Fibroblast of the conjunctiva (primary cell): ENCODE measurements at regions not wholly inside any gene's neighbourhood (a gene's known extent, or its start where the extent isn't known, plus 50 kb on each side); places are given as distances from the start of the nearest gene placed in this dataset.
"Not testable (repeated sequence)": the region's sequence is repeated elsewhere in the genome, so short reads cannot be mapped to it uniquely, and the experiment has no call there.

Experiments
- DNase-seq: peaks from one replicate; pipeline ENCODE4 v3.0.0-alpha.2; 2010; ENCODE audit warnings: low read depth

DNA sequence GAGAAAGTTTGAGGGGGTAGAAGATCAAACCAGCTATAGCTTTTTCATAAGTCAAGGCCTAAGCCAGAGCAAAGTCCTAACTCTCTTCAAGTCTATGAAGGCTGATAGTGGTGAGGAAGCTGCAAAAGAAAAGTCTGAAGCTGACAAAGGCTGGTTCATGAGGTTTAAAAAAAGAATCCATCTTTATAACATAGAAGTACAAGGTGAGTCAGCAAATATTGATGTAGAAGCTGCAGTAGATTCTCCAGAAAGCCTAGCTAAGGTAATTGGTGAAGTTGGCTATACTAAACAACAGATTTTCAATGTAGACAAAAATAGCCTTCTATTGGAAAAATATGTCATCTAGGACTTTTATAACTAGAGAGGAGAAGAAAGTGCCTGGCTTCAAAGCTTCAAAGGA is 141.4 kb upstream of the ZNF521 start:
- DNase-seq: no peak

- no peak for DNase-seq
These were observed 138.3 kb upstream of the ZNF521 start for GRCh38 chr18:25490316-25490715.

- no peak for DNase-seq
These were observed 121.0 kb upstream of the ZNF521 start for GRCh38 chr18:25473008-25473407.

DNA sequence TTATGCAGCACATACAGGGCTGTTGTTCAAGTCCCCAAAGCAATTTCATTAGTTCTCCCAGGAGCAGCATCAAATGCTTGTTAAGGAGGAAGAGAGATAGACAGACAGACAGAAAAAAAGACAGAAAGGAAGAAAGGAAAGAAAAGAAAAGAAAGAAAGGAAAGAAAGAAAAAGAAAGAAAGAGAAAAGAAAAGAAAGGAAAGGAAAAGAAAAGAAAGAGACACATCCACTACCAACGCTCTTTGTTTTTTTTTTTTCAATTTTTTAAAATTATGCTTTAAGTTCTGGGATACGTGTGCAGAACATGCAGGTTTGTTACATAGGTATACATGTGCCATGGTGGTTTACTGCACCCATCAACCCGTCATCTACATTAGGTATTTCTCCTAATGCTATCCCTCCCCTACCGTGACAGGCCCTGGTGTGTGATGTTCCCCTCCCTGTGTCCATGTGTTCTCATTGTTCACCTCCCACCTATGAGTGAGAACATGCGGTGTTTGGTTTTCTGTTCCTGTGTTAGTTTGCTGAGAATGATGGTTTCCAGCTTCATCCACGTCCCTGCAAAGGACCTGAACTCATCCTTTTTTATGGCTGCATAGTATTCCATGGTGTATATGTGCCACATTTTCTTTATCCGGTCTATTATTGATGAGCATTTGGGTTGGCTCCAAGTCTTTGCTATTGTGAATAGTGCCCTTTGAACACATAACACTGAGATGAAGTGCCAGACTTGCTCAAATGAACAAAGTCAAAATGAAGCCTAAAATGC is 119.0 kb upstream of the ZNF521 start:
- not testable (repeated sequence) for DNase-seq

GRCh38 chr18:25470062-25470461 is 118.1 kb upstream of the ZNF521 start:
- DNase-seq: no peak

DNA sequence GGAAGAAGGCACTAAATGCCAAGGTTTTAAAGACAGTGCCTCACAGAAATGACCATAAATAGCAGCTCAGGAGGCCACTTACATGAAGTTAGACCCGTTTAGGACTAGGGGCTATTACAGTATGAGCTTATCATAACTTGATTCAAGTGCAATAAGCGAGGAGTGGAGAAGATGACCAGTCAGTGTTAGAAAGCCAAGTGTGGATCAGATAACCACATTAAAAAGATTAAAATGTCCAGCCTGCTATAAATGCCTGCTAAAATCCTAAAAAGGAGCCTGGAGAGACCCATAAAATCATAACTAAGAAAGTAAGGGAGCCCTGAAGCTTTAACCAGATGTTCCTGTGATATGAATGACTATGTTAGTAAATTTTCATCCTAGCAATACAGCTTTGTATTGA is 117.5 kb upstream of the ZNF521 start:
- no peak for DNase-seq

DNA sequence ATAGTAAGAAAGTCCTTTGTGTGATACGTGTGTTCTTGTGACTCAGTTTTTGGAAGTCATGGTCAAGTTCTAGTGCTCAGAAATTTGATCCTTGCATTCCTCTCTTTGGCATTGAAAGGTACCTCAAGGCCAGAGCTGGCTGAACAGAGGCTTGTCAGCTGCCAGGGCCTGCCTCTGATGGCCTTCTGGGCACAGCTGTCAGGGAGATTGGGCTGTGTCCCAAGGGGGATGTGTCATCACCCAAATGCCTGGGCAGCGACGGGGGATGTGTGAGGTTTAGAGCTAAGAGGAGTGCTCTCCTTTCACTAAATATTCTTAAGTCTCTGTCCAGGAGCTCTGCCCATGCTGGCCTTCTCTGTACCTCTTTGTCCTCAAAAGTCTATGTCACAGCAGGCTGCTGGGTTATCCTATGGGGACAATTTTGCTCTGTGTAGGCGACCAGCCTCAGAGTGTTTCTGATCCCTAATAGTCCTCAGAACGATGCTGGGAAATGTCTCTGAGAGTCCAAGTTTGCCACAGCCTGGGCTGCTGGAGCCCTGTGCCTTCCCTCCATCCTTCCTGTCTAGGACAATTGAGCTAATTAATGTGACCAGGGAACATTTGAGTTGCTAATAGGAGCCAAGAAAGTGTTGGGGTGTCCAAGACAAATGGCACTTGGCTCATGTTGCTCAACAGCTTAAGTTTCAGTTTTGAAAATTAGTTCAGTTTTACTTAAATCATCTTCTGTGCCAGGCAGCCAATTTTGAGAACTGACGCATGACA is 115.4 kb upstream of the ZNF521 start:
- no peak for DNase-seq

GRCh38 chr18:25465152-25465732 is 113.3 kb upstream of the ZNF521 start:
- DNase-seq: no peak

- DNase-seq: no peak
These were observed 112.3 kb upstream of the ZNF521 start for GRCh38 chr18:25464227-25464626.

- no peak for DNase-seq
These were observed 111.8 kb upstream of the ZNF521 start for GRCh38 chr18:25463726-25464125.

DNA sequence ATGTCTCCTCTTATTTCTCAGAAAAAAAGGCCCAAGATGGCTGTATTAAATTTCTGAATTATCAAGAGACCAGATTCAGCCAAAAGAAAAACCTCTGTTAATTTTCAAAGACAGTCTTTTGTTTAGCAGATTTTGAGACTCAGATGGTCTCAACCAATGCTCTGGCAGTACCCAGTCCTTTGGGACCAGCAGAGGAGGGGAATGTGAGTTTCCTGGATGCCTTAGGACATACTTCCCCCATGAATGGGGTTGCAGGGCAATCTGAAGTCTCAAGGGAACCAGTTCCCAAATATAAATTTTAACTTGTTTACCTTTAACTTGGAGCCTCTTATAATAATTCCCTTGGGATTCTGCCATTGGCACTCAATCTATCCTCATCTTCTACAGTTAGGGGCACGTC is 107.8 kb upstream of the ZNF521 start:
- no peak for DNase-seq

GRCh38 chr18:25457601-25458000 is 105.6 kb upstream of the ZNF521 start:
- no peak for DNase-seq

DNA sequence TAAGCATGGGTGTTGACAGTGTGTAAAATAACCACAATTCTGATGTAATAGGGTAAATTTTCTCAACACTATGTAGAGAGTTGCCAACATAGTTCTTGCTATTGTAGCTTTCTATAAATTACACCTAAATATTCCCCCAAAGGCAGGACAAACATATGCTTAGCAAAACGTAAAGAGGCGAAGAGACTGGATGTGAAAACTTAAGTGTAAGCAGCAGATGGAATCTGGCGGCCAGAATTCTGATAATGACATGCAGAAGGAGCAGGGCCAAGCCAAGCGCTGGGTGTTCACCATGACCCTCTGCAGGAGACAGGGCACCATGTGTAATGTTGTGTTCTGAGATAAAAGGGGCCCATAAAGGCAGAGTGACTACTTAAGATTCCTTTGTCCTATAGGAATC is 105.2 kb upstream of the ZNF521 start:
- DNase-seq: no peak

DNA sequence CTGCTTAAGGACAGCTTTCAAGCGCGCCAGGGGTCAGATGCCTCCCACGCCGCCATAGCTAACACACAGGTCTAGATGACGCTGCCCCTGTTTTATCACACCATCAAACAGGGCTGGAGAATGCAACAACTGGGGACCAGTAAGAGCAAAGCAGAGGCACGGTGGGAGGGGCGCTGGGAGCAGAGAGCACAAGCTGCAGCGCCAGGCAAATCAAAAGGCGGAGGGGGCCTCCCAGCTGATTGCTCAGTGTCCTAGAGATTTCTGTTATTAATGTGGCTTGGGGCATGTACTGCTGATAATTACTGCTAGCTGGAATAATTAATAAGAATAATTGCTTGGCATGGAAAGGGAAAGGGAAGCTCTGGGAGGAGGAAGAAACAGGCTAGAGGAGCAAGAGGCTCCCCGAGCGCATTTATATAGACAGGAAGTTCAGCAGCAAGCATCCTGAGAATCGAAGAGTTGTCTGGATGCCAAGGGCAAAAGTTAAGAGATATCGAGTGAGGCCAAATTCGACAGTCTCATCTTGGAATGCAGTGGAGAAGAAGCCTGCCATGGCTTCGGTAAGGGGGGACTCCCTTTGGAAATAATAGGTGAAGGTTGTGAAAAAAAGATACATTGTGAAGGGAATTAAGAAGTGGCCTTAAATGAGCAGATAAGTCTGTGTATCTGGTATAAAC is 104.5 kb upstream of the ZNF521 start:
- DNase-seq: no peak

- DNase-seq: no peak
These were observed 103.7 kb upstream of the ZNF521 start for GRCh38 chr18:25455646-25456045.

- DNase-seq: no peak
These were observed 103.2 kb upstream of the ZNF521 start for GRCh38 chr18:25455159-25455558.

DNA sequence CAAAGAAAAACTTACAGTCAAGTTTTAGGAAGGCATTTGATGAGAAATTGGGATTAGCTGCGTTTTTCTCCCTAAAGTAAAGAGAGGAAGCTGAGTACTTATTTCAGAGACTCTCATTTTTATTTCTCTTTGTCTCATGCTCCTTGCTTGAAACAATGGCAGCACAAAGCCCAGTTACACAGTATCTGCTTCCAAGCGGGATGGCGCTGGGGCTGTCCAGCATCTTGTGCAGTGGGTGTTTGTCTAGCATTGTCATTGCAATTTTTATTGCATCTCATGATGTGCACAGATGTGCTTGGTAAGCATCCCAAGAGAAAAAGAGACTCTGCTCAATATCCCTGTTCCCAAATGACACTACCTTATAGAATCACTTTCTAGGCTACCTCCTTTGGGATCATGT is 102.8 kb upstream of the ZNF521 start:
- DNase-seq: no peak

GRCh38 chr18:25454270-25454659 is 102.3 kb upstream of the ZNF521 start:
- no peak for DNase-seq

DNA sequence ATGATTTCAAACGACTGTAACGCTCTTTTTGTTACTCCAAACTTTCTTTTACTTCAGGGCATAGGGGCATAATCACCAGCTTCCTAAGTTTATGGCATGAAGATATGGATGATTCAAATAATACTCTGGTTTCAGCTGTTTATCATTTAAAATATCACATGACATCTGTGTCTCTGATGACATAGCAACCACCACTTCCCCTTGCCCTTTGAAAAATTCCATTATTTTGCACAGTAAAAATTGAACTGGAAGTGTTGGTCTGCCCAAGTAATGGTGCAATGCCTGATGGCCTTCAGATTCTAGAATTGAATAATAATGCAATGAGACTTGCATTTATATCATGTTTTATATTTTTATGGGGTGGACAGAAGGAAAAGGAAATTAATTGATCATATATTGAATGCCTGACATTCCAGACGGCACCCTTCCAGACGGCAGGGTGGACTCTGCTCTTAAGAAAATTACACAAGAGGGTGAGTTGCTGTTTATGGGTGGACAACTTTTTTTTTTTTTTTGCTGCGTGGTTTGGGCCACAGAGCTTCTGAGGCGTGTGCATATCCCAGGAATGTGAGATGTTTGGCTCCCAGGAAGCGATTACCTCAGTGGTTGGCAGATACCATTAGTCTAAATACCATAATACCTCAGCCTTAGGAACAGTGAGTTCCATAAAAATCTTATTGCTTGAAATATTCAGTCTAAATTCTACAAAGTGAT is 101.7 kb upstream of the ZNF521 start:
- DNase-seq: no peak

- no peak for DNase-seq
These were observed 99.2 kb upstream of the ZNF521 start for GRCh38 chr18:25451077-25451658.

GRCh38 chr18:25449046-25449445 is 97.1 kb upstream of the ZNF521 start:
- no peak for DNase-seq

- no peak for DNase-seq
These were observed 95.0 kb upstream of the ZNF521 start for GRCh38 chr18:25446972-25447371.
